Mucosa of gallbladder (tissue), 1 donor: ENCODE measurements at regions not wholly inside any gene's neighbourhood (a gene's known extent, or its start where the extent isn't known, plus 50 kb on each side); places are given as distances from the start of the nearest gene placed in this dataset.
"Not testable (repeated sequence)": the region's sequence is repeated elsewhere in the genome, so short reads cannot be mapped to it uniquely, and the experiment has no call there.

Experiments
- DNase-seq: peaks from one replicate; pipeline ENCODE4 v3.0.0-alpha.2; 2020; ENCODE audit warnings: low spot score
- donor health status: DM: no; HTN: no; CAD: no.

DNA sequence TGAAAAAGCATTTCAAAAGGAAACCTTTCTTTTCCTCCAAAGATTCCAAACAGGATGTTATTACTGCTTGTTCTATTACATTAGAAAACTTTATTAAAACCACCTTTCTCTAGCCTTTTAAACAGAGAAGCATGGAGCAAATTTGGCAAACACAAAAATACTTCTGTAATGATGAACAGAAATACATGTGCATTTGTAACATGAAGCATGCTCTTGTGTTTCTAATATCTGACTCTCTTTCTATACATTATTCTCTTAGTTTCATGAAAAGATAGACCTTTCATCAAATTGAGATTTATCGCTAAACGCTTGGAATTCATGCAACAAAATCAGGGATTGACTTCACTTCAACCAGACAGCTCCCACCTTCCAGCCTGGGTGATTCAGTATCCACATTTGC, 152.8 kb upstream of the IRS2 start:
- DNase-seq, result no peak

DNA sequence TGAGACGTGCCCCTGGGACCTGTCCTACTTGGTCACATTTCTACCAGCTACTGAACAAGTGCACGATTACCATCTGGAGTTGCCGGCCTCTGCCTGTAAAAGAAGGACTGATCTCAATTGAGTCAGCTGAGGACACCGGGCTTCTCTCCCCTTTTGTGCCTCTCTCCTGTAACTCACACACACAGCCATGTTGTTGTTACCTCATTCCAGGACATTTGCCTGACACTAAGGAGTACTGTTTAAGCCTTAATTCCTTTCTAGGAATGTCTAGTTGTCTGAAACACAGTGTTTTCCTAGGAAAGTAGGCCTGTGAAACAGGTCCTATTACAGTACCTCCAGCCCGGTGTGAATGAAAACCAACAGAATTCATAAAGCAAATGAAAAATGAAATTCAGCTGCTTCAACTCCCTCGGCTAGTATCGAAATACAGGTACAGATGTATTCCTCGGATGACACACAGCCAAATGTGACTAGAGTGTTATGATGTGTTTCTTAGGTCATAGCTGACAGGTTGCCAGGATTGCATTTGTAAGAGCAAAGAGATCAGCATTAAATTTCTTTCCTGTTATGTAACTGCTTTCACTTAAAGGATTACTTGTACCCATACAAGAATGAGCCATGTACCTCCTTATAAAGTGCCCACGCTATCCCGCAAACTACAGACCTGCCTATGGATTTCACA, 152.0 kb upstream of the IRS2 start:
- no peak for DNase-seq

DNA sequence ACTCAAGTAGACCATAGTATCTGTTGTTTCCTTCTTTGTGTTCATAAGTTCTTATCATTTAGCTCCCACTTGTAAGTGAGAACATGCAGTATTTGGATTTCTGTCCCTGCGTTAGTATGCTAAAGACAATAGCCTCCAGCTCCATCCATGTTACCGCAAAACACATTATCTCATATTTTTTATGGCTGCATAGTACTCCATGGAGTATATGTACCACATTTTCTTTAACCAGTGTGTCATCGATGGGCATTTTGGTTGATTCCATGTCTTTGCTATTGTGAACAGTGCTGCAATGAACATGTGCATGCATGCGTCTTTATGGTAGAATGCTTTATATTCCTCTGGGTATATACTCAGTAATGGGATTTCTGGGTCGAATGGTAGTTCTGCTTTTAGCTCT, 148.1 kb upstream of the IRS2 start:
- not testable (repeated sequence) for DNase-seq

DNA sequence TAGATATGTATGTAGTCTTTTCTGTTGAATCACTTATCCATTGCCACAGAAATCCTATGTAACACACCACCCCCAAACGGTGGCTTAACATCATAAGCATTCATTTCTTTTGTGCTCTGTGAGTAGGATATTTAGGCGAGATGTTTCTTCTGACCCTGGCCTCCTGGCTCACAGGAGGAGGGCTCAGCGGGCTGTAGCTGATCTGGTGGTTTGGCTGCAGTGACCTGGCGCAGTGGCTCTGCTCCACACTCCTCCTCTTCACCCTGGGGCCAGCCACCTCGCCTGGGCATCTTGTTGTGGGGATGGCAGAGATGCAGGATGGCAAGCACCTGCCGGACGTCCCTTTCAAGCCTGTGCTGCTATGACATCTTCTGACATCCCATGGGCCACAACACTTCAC, 147.1 kb upstream of the IRS2 start:
- DNase-seq, result no peak

DNA sequence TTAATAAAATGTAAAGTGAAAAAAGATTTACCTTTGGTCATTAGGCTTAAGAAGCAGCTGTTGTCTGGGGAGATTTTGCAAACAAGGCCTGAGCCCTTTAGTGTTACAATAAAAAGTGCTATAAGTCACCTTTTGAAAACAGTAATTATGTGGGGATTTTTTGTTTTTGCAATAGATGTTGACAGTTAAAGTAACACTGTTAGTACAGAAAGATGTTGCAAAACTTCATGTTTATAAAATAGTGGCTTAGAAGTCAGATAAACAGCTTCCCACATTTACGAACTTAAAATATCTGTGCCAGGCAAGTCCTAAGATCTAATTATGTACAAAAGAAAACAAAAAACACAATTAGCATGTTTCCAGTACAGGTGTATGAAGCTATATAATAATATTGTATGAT, 138.0 kb upstream of the IRS2 start:
- no peak for DNase-seq

DNA sequence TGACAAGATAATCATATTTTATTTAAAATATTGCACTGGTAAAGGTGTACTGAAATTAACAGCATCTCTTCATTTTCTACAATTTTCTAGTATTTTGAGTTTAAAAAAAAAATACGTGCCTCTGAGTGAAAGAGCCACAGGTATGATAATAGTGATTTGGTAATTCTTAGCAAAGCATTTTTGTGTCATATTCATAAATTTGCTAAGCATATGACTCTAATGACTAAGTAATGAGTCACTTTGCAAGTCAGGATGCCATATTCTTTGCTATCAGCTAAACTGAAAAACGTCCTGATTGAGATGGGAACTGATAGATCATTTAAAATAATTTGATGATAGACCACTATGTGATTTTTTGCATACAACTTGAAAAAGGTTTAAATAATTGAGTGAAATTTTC, 136.1 kb upstream of the IRS2 start:
- no peak for DNase-seq

DNA sequence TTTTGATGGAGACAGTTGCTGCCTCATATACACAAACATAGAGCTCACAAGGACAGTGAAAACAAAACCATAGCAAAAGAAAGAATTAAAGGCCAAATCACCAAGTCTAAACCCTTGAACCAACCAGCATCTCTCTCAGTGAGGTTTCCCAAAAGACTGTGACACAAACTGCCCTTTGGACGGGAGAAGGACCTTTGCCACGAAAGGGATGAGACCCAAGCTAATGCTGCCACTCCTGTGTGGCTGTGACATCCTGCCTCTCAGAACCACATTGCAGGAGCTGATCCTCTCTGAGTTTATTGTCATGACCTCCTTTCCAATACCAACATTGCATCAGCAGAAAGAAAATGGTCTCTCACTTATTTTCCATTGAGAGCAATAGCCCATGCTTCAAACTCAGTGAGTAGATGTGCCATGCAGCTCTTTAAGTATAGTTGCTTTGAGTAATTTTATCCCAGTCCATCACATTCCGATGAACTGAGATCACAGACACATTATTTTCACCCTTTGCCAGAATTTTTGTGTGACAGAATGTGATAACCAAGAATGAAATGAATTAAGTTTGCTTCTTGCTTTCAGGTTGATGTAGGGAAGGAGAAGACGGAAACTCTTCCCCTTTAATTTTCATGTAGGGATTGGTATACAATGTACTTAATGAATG, 133.5 kb upstream of the IRS2 start:
- no peak for DNase-seq

DNA sequence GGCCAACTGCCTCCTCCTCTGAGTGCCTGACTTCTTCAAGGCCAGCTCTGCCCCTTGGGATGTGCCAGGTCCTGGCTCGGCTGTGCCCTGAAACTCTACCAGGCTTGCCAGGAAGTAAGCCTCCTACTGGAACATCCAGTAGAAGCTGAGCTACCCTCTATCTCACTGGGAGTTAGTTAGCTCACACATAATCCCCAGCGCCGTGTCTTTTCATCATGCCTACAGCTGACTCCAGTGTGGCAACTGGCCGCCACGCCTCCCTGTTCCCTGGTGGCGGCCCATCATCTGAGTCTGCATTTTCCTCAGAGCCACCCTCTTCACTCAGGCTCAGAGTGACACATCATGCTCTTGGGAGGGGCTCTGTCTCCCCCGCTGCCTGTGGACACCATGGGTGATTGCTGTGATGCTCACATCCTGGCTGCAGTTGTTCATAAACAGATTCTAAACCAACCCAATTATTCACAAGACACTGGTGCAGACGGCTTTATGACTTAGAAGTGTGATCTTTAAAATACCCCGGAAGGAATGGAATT, 131.9 kb upstream of the IRS2 start:
- no peak for DNase-seq

DNA sequence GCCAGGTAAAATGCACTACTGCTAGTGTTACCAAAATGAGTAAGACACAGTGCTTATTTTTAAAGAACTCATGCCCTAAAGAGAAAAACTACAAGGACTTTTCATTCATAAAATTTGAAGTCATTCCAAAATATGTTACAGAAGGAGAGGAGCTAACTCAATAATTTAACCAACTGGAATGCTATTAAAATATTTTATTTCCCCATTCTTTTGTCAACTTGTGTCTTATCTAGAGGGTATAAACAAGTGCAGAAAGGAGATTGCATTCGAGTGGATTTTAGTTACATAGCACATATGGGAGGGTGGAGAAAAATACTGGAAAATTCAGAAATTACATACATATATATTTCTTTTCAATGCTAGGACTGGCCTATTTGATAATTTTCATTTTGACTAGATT, 131.0 kb upstream of the IRS2 start:
- DNase-seq, result no peak

DNA sequence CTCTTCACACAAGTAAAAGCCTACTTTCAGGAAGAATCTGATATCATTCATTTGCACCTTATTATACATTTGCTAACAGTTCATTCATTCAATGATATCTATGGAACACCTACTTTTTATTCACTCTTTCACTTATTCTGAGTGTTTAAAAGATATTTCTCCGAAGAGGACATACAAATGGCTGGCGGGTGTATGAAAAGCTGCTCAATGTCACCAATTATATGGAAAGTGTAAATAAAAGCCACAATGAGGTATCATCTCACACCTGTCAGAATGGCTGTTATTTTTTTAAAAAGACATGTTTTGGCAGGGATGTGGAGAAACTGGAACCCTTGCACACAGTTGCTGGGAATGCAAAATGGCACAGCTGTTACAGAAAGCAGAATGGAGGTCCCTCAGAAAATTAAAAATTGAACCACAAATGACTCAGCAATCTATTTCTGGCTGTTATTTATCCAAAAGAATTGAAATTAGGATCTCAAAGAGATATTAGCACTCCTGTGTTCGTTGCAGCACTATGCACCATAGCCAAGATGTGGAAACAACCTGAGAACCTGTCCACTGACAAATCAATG, 127.6 kb upstream of the IRS2 start:
- DNase-seq, result no peak

DNA sequence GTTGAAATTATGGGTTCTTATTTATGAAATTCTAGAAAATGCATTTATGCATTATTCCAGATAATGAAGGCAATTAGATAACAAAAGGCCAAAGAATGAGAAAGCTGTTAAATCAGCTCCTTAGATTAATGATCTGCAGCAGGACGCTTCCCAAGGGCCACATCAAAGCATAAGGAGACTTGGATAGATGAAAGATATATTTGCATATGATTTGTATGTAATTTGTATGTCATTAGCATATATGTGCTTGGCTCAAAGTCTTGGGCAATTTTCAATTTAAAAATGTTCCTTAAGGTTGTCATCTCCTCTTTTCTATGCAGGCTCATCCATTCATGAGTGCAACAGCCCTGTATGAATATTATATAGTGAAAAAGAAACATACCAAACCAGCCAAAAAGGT, 126.8 kb upstream of the IRS2 start:
- DNase-seq, result no peak

DNA sequence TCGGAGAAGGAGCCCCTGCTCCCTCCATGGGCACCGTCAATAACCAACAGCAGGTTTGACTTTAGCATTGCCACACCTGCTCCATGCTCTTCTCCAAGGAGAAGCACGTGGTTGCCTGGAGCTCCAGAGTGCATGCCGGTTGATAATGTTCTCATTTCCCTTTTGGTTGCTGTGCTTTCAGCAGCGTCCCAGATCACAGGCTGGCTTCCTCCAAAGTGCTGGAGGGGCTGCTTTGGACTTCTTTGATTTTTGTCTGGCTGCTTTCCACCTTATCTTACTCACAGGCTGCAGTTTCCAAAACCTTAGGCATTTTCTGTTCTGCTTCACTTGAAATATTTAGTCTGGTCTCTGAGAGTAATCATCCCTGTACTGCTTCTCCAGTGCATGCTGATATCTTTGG, 123.8 kb upstream of the IRS2 start:
- DNase-seq, result no peak

DNA sequence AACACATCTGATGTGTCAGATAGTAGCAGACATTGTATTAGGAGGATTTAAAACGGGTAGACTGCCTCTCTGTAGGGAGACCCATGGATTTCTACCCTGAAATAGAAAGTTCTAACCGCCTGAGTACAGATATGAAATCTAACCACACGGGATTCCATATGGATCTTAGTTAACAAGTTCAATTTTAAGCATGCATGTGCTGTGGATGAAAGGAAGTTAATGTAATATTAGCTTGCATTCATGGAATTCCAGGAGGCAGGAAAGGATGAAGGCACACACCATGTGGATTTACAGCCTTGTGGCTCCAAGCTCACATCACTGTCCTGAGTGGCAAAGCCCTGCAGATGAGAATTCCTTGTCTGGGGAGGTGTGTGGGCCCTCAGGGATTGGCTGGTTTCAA, 120.6 kb upstream of the IRS2 start:
- DNase-seq, result no peak

DNA sequence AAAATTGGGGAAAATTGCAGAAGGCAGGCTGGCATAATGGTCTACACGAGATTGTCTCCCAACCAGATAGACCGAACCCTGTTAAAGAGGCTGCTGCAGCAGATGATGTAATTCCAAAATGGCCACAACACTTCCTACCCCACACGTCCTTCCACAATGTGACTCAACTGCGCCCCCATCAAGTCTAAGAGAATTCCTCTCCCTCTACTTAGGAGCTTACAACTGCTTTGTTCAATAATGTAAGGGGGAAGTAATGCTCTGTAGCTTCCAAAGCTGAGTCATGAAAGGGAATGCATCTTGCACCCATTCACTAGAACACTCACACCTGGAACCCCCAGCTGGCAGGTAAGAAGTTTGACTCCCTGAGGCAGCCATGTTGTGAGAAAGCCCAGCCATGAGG, 117.8 kb upstream of the IRS2 start:
- DNase-seq, result no peak

DNA sequence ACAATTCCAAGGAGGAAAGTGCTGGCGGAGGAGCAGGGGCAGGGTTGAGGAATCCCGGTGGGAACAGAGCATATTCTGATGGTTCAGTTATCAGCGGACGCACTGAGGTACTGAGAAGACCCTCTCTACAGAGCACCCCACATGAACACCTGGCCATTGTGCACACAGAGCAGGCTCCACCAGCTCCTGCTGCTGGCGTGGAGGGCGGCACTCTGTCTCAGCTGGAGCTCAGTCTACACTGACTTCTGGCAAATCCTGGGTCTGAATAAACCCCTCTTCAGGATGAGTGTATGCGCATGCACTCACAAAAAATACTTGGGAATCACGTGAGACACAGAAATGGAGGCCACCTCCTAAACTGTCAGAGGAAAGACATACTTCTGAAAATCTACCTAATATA, 114.4 kb upstream of the IRS2 start:
- no peak for DNase-seq

DNA sequence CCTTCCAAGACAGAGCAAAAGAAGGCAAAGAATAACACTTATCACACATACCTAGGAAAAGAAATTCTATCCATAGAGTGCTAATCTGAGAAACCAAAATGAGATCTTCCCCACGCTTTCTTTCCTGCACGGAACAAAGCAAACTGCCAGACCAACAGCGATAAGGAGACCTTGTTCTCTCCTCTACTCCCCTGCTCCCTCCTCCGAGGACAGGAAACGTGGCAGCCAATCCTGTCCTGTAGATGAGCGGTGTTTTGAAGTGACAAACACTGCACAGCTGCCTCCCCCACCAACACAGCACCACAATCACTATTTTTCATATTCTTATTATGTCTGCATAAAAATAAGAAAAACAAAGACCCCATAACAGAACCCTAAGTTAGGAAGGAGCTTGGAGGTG, 113.9 kb upstream of the IRS2 start:
- DNase-seq, result no peak

DNA sequence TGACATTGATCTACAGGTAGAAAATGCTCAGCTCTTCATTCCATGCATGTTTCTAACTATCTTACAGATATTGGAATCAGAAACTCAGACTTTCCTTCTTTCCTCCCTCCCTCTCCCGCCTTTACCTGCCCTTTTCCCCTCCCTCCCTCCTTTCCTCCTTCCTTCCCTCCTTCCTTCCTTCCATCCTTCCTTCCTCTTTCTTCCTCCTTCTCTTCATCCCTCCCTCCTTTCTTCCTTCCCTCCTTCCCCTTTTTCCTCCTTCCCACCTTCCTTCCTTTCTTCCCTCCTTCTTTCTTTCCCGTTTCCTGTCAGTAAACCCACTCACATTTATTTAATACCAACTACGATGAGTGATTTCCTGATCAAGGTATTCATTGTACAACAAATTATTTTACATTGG, 113.4 kb upstream of the IRS2 start:
- DNase-seq, result no peak

DNA sequence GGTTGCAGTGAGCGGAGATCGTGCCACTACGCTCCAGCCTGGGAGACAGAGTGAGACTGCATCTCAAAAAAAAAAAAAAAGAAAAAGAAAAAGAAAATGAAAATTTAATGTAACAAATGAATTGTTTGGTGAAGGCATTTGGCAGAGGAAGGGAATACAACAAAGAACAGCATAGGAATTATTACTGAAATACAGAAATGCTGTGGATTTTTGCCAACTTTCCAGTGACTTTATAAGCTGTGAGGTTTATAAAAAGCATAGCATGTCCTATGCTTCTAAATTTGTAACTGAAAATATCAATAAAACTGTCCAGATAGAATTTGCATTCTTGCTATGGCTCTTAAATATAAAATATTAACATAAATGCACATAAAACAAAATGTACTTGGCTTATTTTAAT, 112.9 kb upstream of the IRS2 start:
- DNase-seq, result no peak

DNA sequence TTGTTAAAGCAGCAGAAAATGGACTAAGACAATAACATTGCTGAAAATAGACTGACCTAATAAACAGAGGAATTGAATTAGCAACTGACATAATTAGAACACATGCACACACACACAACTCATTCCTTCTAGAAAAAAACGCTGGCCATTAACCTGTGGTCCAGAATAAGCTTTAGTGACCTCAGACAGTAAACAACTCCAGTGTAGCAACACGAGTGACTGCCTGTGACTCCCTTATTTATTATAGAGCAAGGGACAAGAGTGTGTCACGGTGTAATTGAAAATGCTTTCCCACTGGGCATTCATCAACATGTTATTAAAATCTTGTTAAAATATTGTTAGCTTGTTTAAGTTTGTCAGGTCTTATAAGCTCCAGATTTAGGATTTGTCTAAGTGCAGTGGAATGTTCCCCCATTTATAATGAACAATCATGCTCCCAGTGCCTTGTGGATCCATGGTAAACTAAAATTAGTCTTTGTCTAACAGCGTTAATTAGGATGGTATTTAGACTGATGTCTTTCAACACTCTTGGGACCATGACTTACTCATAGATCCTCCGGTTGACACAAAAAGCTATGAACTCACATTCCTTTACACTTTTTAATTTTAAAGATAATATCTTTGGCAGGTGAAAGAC, 111.7 kb upstream of the IRS2 start:
- DNase-seq, result no peak

DNA sequence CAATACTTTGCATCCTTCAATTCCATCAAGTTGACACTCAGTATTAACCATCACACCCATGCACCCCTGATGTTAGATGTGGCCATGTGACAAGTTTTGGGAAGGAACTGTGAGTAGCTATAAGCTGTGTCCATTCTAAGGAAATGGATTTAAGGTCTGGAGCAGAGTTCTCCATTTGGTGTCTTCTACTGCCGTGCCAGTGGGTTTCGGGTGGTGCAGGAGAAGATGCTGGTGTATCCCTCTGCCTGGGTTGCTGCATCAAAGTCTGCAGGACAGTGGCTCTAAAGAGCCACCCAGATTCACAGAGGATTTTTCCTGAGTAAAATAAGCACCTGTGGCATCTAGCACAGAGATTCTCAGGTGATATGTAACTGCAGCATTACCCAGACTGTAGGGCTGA, 105.7 kb upstream of the IRS2 start:
- no peak for DNase-seq

DNA sequence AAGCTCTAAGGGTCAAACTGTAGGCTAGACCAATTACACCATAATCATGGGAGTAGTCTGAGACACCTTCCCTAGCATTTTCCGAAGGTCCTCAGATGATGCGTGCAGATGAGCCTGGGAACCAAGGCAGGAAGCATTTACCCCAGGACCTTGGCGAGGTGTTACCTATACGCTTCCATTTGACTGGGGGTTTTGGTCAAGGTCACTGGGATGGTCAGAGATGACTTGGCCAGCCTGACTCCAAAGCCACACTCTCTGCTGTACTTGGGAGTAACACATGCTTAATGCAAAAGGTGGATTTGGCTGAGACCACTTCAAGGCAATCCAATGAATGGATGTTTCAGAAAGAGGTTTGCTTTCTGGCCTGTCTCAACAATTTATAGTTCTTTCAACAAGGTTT, 98.9 kb upstream of the IRS2 start:
- DNase-seq, result no peak

DNA sequence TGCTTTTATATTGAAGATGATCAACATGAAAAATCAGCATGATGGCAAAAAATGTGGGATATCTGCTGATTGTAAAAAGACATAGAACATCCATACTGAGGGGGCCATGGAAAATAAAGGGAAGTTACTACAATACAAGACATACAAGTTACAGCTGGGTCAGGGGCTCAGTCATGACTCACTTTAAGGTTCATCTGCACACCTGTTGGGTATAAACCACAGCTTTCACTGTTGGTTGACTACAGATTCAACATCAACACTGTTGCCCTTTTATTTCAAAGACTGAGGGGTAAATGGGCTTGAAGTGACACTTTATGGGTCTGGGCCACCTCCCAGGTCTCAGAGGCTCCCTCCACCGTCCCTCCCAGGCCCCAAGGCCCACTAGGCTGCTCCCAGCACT, 98.1 kb upstream of the IRS2 start:
- DNase-seq, result no peak
